AG20443 (cell line): ENCODE measurements at regions not wholly inside any gene's neighbourhood (a gene's known extent, or its start where the extent isn't known, plus 50 kb on each side); places are given as distances from the start of the nearest gene placed in this dataset.

Source experiments
- DNase-seq: peaks from one replicate; pipeline ENCODE4 v3.0.0; 2012; ENCODE audit warnings: low spot score, mixed read lengths

DNA sequence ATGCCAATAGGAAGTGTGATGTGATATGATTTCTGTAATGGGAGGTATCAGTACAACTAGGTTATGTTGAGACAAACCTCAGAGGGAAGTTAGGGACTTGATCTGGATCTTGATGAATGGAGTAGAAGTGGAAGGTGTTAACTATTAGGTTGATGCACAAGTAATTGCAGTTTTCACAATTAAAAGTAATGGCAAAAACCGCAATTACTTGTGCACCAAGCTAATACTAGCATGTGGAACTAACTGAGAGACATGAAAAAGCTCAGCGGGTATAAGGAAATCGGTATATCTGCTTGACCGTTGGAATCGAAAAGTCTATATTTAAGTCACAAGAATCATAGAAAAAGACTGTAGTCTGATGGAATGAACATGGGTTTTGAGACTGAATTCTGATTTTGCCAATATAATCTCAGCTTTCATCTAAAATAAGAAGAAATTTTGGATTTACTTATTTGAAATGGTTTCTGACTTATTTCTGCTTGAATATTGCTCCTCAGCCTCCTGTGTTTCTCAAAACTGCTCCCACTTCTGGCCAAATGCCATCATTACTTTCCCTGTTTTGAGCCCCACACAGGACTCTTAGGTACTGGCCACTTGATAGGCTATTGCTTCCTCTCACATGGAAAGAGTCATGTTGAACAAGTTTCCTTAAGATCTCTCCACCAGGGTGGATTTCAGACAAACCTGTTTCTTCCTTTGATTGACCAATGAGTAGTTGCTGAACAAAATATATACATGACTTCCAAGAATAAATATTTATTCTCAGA, 271.5 kb upstream of the COL8A1 start:
- no peak for DNase-seq

GRCh38 chr3:99365979-99366378, 272.4 kb upstream of the COL8A1 start:
- no peak for DNase-seq

GRCh38 chr3:99365396-99365795, 273.0 kb upstream of the COL8A1 start:
- DNase-seq, result no peak

DNA sequence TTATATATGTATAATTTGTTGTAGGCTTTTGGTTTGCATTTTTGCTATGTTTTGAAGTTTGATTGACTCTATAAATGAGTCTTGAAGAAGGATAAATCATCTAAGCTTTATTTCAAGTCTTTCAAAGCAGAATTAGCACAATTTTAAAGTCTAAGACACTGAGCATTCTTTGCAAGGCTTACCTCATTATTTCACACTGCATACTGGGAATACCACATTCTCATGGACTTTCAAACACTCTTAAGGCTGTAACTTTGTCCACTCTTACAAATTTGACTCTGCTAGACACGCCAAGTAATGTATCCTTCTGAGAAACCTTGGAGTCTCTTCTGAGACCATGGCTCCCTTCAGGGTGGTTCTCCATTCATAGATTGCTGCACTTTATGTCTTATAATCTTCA, 281.3 kb upstream of the COL8A1 start:
- no peak for DNase-seq

DNA sequence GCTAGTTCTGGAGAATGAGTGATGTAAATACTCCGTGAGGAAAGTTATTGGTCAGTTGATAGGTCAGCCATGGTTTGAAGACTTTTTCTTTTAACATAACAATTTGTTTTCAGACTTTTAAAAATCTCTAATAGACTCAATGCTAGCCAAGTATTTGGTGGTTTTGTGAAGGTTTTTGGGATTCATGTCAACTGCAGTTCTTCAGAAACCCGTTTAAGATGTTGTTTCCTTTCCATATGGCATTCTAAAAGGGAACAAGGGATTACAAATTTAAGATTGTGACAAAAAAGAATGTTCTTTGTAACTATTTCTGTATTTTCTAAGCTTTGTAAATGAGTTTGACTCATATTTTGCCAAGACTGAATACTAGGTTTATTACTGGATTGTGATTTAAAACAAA, 281.7 kb upstream of the COL8A1 start:
- no peak for DNase-seq

GRCh38 chr3:99355465-99355864, 282.9 kb upstream of the COL8A1 start:
- no peak for DNase-seq

DNA sequence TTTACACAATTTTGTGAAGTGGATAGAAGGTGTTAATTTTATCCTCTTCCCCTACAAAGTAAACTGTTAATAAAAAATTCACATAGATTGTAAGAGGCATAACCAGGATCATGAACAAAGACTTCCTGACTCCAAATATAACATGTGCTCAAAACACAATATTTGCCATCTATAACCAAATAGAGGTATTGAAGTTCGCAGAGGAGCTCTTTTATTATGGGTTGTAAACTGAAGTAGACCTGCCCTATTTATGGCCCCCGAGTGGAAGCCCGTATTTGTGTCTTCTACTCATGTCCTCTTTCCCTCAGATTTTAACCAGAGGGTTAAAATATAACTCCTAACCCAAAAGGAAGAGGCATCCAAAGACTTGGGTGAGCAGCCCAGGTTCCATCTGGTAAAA, 285.6 kb upstream of the COL8A1 start:
- no peak for DNase-seq

DNA sequence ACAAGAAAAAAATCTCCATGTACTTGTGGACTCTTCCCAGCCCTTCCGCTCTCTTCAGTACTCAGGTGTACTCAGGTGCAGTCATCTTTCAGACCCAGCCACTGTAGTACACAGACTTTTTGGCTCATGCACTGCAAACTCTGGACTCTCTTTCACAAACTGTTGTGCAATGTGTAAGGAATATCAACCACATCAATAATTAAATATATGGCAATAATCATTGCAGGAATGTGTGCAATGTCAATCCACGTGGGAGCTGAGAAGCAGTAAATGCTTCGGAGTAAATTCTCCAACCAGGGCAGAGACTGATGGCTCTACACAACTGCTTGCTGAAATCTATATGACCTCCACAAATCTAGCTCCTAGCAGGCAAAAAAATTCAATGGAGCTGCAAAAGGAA, 287.3 kb upstream of the COL8A1 start:
- no peak for DNase-seq

GRCh38 chr3:99348451-99348850, 289.9 kb upstream of the COL8A1 start:
- no peak for DNase-seq

- DNase-seq, result no peak
Measured at GRCh38 chr3:99344216-99344615, 294.2 kb upstream of the COL8A1 start.

DNA sequence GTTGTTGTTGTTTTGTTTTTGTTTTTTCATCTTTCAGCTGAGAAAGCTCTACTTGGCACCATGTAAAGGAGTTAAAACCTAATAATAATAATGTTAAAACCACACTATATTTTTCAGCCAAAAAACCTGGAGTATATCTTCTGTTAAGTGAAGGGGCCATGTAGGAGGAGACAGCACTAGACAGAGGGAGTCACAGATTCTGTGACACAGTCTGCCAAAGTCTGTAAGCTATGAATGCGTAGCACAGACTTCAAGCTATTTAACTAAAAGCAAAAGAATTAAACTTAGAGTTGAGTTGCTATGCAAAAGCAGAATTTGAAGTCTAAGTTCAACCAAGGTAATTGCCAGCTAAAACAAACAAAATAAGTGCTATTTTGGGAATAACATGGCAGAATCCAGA, 296.0 kb upstream of the COL8A1 start:
- no peak for DNase-seq

- no peak for DNase-seq
Measured at GRCh38 chr3:99339222-99339621, 299.2 kb upstream of the COL8A1 start.

DNA sequence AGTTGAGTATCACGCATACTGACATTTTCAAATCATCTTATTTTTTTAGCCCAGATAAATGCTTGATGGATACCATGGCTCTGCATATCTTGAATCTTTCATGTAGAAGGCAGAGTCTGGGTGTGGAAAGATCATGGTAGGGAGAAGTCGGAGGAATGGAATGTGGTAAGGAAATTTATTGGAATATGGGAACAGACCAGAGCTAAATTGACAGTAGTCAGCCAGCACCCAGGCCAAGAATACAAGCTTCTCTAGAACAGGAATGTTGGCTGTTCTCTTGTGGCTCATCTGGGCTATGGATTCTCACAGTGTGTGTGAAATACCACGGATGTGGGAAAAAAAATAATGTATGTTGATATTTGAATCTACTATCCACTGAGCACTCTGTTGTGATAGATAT, 305.7 kb upstream of the COL8A1 start:
- peak; percentile 38 for DNase-seq

DNA sequence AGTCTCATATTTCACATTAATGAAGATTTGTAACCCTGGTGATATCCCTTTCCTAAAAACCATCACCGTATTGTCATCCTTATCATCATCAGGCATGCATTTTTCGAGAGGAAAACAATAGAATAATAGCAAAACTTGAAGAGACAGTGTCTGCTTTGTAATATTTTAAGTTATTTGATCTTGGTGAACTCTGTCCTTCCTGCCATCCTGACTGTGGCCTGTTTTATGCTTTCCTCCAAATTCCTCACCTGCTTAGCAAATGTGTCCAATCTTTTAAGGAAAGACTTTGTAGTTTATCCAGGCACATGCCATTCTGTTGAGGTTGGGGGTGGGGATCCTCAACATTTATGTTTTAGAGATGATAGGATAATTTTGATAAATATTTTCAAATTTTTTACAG, 306.1 kb upstream of the COL8A1 start:
- no peak for DNase-seq

GRCh38 chr3:99330924-99331532, 307.4 kb upstream of the COL8A1 start:
- DNase-seq, result no peak

DNA sequence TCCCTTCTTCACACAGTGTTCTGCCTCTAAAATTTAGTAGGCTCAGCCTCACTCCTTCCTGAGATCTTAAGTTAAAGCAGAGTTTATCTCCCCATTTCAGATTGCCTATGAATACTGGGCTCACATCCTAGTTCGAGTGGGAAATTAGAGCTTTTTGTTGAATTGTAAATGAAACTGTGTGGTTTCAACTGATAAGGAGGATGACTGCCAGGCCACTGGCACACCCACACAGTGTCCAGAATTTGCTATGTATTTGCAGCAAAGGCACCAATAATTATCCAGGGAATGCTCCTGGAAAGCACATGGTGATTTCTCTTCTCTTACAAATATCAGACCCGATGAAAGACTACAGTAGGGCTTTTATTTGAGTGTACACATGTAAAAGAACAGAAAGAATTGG, 308.1 kb upstream of the COL8A1 start:
- no peak for DNase-seq

GRCh38 chr3:99325402-99325801, 313.0 kb upstream of the COL8A1 start:
- no peak for DNase-seq

- no peak for DNase-seq
Measured at GRCh38 chr3:99324636-99325203, 313.7 kb upstream of the COL8A1 start.

DNA sequence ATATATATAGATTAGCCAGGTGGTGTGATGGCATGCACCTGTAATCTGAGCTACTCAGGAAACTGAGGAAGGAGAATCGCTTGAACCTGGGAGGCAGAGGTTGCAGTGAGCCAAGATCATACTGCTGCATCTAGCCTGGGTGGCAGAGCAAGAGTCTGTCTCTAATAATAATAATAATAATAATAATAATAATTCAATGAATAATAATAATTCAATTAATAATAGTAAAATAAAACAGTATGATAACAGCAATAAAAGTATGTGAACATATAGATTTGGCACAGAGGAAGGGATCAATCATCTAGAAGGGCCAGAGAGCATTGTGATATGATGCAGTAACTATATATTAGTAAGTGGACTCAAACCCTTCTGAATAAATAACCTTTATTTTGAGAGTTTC, 314.5 kb upstream of the COL8A1 start:
- DNase-seq, result no peak

GRCh38 chr3:99322551-99322950, 315.8 kb upstream of the COL8A1 start:
- no peak for DNase-seq

DNA sequence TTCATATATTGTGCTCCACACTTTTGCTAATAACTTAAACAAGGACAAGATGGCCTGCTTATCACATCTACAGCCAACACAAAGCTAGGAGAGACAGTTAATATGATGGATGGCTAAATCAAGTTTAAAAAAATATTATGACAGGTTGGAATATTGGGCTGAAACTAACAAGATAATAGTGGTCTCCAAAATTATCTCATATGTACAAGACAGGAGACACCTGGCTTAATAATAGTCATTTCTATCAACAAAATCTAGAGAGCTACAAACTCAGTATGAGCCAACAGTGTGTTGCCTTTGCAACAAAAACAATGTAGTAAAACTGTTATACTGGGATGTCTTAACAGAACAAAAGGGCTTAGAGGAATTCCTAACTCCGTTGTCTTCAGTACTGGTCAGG, 317.1 kb upstream of the COL8A1 start:
- DNase-seq, result no peak

DNA sequence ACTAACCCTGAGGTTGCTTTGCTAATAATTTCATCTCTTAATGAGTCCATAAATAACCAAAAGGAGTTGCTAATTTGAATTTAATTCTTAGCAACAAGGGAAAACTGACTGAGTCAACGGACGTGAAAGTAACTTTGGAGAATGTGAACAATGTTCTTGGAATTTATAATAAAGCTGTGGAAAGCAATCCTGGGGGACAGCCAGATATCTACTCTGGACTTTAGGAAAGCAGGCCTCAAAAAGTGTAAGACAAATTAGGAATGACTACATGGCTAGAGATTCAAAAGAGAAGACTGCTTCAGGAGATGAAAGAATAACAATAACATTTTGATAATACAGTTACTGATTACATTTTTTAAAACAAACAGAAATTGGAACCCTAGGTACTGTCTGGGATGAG, 318.4 kb upstream of the COL8A1 start:
- DNase-seq, result peak; percentile 67

GRCh38 chr3:99319450-99319849, 318.9 kb upstream of the COL8A1 start:
- DNase-seq, result no peak

DNA sequence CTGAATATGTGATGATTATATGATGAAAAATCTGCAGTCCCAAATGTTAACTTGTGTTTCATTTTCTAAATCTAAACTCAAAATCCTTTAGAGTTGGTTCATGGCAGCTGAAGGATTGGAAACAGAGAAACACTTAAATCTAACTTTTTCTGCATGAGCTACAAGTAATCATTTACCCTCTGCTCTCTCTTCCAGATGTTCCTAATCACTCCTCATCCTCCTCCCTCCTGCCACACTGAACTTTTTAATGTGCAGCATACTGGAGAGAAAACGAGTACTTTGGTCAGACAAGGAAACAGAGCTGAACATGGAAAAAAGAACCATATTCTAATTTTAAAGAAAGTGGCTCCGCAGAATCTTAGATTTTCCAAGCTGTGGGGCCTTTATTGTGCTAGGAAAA, 321.2 kb upstream of the COL8A1 start:
- no peak for DNase-seq
